H1 (cell line): ENCODE measurements at regions not wholly inside any gene's neighbourhood (a gene's known extent, or its start where the extent isn't known, plus 50 kb on each side); places are given as distances from the start of the nearest gene placed in this dataset.

Experiments used
- JUND ChIP-seq: IDR thresholded peaks from 2 replicates; pipeline ENCODE4 v1.6.1; 2011; ENCODE audit warnings: mild to moderate bottlenecking, improper control_type of control experiment, low read length
- KDM1A ChIP-seq: fragments of 200-600, 300-600 bp; sonication (generic); IDR thresholded peaks from 2 replicates; pipeline ENCODE4 v1.7.1; 2016; ENCODE audit warnings: mild to moderate bottlenecking, low read length, borderline replicate concordance
- RAD21 ChIP-seq, 2 experiments: IDR thresholded peaks in 1 of 2; conservative IDR thresholded peaks in 1 of 2; 2 replicates each; pipeline ENCODE4 v1.6.1; 2011; ENCODE audit warnings: low read depth in 2 of 2, low read length in 2 of 2, improper control_type of control experiment in 1 of 2, inconsistent platforms in 1 of 2, mild to moderate bottlenecking in 1 of 2, moderate library complexity in 1 of 2
- ZNF274 ChIP-seq: IDR thresholded peaks from 2 replicates; pipeline ENCODE4 v1.7.0; 2012; ENCODE audit warnings: low read length, borderline replicate concordance; ENCODE audit errors: extremely low read depth

DNA sequence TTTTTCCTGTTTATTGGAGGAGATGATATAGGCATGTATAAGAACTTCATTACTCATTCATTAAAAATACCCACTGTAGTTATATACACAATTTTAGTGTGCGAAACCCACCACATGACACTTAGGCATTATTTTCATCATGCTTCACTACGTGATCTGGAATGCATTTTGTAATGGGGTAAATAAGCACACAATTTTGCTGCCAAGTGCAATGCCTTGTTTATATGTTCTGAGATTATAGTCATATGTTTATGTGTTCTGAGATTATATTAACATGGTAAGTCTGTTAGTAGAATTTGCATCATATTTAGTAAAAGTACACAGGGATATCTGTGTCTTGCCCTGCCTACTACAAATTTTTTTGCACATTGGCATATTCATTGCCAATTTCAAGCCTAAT is 1123.0 kb downstream of the LRFN5 start (continued):
- TF ChIP-seq KDM1A = no peak
- TF ChIP-seq JUND = no peak
- no peak for TF ChIP-seq ZNF274
- TF ChIP-seq RAD21 (IDR thresholded peaks at IDR 0.05 in 1 of 2, conservative IDR thresholded peaks at IDR 0.05 in 1 of 2; ENCODE audit: low read depth in 2 of 2, low read length in 2 of 2) = no peak
